ENCODE measurements at regions not wholly inside any gene's neighbourhood (a gene's known extent, or its start where the extent isn't known, plus 50 kb on each side); places are given as distances from the start of the nearest gene placed in this dataset.

GRCh38 chr22:47718337-47718736, 955.9 kb downstream of the TBC1D22A start:
- DNase-seq (ENCODE audit: low spot score), result no peak

- no peak for DNase-seq (ENCODE audit: low spot score)
Measured at GRCh38 chr22:47716890-47717615, 954.6 kb downstream of the TBC1D22A start.

- DNase-seq (ENCODE audit: low spot score), result no peak
Measured at GRCh38 chr22:47715866-47716578, 953.6 kb downstream of the TBC1D22A start.

- no peak for DNase-seq (ENCODE audit: low spot score)
Measured at GRCh38 chr22:47713941-47714340, 951.5 kb downstream of the TBC1D22A start.

GRCh38 chr22:47710135-47710534, 947.7 kb downstream of the TBC1D22A start:
- no peak for DNase-seq (ENCODE audit: low spot score)

GRCh38 chr22:47705350-47705749, 942.9 kb downstream of the TBC1D22A start:
- no peak for DNase-seq (ENCODE audit: low spot score)

GRCh38 chr22:47698906-47699305, 936.5 kb downstream of the TBC1D22A start:
- DNase-seq (ENCODE audit: low spot score), result no peak

GRCh38 chr22:47697861-47698260, 935.4 kb downstream of the TBC1D22A start:
- DNase-seq (ENCODE audit: low spot score), result no peak

GRCh38 chr22:47696776-47697175, 934.3 kb downstream of the TBC1D22A start:
- no peak for DNase-seq (ENCODE audit: low spot score)

GRCh38 chr22:47695176-47695575, 932.7 kb downstream of the TBC1D22A start:
- DNase-seq (ENCODE audit: low spot score), result no peak

- DNase-seq (ENCODE audit: low spot score), result no peak
Measured at GRCh38 chr22:47694536-47695130, 932.2 kb downstream of the TBC1D22A start.

GRCh38 chr22:47693606-47694005, 931.2 kb downstream of the TBC1D22A start:
- DNase-seq (ENCODE audit: low spot score), result no peak

- DNase-seq (ENCODE audit: low spot score), result no peak
Measured at GRCh38 chr22:47692811-47693210, 930.4 kb downstream of the TBC1D22A start.

GRCh38 chr22:47691152-47691895, 928.9 kb downstream of the TBC1D22A start:
- DNase-seq (ENCODE audit: low spot score), result no peak

- DNase-seq (ENCODE audit: low spot score), result no peak
Measured at GRCh38 chr22:47690586-47690985, 928.1 kb downstream of the TBC1D22A start.

- no peak for DNase-seq (ENCODE audit: low spot score)
Measured at GRCh38 chr22:47690166-47690565, 927.7 kb downstream of the TBC1D22A start.

- DNase-seq (ENCODE audit: low spot score), result no peak
Measured at GRCh38 chr22:47687776-47688175, 925.3 kb downstream of the TBC1D22A start.

GRCh38 chr22:47687346-47687655, 924.9 kb downstream of the TBC1D22A start:
- no peak for DNase-seq (ENCODE audit: low spot score)

- no peak for DNase-seq (ENCODE audit: low spot score)
Measured at GRCh38 chr22:47686594-47687345, 924.3 kb downstream of the TBC1D22A start.

- no peak for DNase-seq (ENCODE audit: low spot score)
Measured at GRCh38 chr22:47681411-47682165, 919.1 kb downstream of the TBC1D22A start.

- DNase-seq (ENCODE audit: low spot score), result no peak
Measured at GRCh38 chr22:47678636-47679287, 916.3 kb downstream of the TBC1D22A start.
